HG03066 (cell line): ENCODE measurements at regions not wholly inside any gene's neighbourhood (a gene's known extent, or its start where the extent isn't known, plus 50 kb on each side); places are given as distances from the start of the nearest gene placed in this dataset.

ENCODE experiments used
- ATAC-seq: cut with Tn5 transposase; IDR thresholded peaks from one replicate; pipeline ENCODE4 v1.9.1; 2021; ENCODE audit warnings: low read depth; ENCODE audit not compliant: unreplicated experiment

- ATAC-seq, result no peak
Observed at GRCh38 chr3:177524742-177525141, 327.5 kb upstream of the TBL1XR1 start.

GRCh38 chr3:177525414-177525813 lies 328.1 kb upstream of the TBL1XR1 start:
- no peak for ATAC-seq

DNA sequence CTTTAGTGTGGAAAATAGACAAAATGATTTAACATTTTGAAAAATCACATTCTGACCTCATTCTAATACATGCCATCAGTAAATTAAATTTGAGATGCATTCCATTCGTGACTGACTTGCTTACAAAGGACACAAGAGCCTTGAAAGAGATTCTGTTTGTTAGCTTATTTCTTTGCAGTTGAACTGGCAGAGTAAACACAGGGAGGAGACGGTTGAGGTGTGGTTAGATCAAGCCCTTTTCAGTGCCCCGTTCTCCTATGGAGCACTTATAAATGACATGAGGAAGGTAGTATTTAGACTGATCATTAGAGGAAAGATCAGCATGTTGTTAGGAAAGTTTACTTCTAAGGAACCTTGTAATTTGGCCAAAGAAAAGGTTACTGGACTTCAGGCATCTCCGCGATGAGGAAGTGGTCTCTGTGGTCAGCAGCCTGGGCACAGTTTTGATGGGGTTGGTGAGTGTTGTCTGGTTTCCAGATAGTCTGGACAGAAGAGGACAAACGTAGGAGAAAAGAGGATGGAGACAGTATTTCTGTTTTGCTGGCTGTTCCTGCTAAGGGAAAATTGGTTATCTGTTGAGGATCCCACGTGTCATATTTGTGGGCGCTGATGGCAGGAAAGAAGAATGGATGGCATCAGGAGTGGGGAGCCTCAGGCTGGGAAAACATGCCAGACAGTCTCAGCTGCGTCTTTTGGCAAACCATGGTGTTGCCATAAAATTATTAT lies 328.9 kb upstream of the TBL1XR1 start:
- no peak for ATAC-seq

GRCh38 chr3:177527182-177527581 lies 329.9 kb upstream of the TBL1XR1 start:
- no peak for ATAC-seq

DNA sequence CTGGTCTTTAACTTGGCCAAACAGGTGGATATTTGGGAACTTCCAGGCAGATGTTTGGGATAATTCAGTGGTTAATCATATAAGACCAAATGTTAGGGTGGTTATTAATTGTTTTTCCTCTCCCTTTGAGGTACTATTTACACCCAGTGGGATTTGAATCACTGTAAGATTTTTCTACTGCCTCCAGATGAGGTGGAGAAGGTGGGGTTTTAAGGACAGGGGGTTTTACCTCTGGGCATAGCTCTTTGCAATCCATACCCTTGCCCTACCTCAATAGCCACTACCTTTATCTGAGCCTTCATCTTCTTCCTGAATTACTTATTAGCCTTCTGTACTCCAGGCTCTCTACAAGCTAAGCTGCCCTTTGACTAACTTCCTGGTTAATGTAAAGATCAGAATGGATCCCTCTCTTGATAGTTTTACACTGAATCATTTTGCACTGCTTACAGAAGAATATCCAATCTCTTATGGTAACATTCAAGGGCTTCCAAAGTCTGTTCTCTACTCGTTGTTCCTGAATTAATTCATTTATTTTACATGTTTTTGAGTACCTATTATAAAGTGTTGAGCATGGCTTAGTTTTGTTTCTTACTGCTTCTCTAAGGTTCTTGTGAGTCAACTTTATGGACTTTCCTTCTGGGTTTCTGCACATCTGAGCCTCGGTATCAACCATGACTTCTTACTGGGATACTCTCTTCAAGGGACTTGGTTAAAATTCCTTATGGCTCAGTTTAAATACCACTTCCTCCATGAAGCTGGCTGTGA lies 331.2 kb upstream of the TBL1XR1 start:
- no peak for ATAC-seq

GRCh38 chr3:177529071-177529550 lies 331.8 kb upstream of the TBL1XR1 start:
- ATAC-seq, result no peak

- ATAC-seq, result no peak
Observed at GRCh38 chr3:177529716-177530335, 332.5 kb upstream of the TBL1XR1 start.

- no peak for ATAC-seq
Observed at GRCh38 chr3:177530908-177531307, 333.6 kb upstream of the TBL1XR1 start.

- no peak for ATAC-seq
Observed at GRCh38 chr3:177536873-177537272, 339.6 kb upstream of the TBL1XR1 start.

GRCh38 chr3:177537612-177538011 lies 340.3 kb upstream of the TBL1XR1 start:
- no peak for ATAC-seq

- no peak for ATAC-seq
Observed at GRCh38 chr3:177538048-177538749, 340.9 kb upstream of the TBL1XR1 start.

- peak; percentile 94 for ATAC-seq
Observed at GRCh38 chr3:177538750-177539730, 341.8 kb upstream of the TBL1XR1 start.

DNA sequence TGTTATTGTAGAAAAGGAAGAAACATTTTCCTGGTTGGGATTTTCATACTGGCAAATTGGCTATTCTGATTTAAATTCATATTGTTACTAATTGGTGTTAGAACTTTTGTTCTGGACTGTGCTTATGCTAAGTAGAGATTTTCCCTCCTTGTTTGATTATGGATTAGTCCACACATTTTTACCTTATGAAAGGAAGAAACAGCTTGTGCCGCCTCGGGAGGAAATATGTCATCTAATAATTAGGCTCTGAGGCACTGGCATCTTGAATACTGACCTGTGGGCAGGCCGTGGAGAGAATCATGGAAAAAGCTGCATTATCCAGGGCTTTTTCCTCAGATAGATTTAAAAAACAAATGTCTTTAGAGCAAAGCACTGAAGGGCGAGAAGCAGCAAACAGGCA lies 344.3 kb upstream of the TBL1XR1 start:
- ATAC-seq, result no peak

DNA sequence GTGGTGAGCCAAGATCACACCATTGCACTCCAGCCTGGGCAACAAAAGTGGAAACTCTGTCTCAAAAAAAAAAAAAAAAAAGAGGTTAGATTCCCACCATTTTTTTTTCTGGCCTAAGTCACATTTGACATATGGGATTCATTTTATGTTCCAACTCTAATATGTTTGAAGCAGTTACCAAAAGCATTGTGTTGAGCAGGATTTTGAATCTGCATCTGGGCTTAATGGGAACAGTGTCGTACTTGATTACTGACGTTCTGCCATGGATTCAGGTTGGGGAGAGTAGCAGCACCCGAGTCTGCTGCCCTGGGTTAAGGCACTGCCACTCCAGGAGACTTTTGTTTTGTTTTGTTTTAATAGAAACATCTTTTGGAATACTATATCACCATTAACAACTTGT lies 348.7 kb upstream of the TBL1XR1 start:
- no peak for ATAC-seq

GRCh38 chr3:177547711-177548350 lies 350.5 kb upstream of the TBL1XR1 start:
- no peak for ATAC-seq

GRCh38 chr3:177550667-177551066 lies 353.4 kb upstream of the TBL1XR1 start:
- no peak for ATAC-seq

- ATAC-seq, result no peak
Observed at GRCh38 chr3:177551431-177551836, 354.2 kb upstream of the TBL1XR1 start.

DNA sequence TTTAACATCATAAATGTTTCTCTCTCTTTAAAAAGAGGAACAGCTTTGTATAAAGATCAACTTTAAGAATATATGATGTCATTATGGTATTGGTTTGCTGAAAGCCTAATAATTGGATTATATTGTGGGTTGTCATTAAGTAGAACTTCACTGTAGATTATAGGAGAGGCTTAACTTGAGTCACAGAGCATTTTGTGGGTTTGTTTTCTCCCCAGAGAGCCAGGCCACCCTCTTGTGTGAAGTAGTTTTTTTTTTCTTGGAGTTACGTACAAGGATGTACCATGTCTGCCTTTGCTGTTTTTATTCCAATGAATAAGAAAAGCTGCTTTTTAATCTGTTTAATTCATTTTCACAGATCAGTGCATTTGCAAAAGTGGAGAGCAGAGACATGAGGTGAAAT lies 354.8 kb upstream of the TBL1XR1 start:
- no peak for ATAC-seq

GRCh38 chr3:177553012-177553411 lies 355.7 kb upstream of the TBL1XR1 start:
- ATAC-seq, result no peak
